ENCODE measurements at regions not wholly inside any gene's neighbourhood (a gene's known extent, or its start where the extent isn't known, plus 50 kb on each side); places are given as distances from the start of the nearest gene placed in this dataset.

- peak overlapping the region; percentile 23 for H3K4me3 ChIP-seq
- no peaks in the 10 kb centered on the region for H3K9me3 ChIP-seq (replicated peaks)
- no peaks in the 10 kb centered on the region for H3K36me3 ChIP-seq
- 0 out of 2 replicates have a peak, but pooled peaks cover 2% of the 10 kb centered on the region for H3K4me1 ChIP-seq
- peak overlapping the region; percentile 18; the same call in 1 of the 2 replicates for H3K27ac ChIP-seq
- peak; percentile 41 to 64 for DNase-seq
- H3K27me3 ChIP-seq, result no peaks in the 10 kb centered on the region
Observed at GRCh38 chr6:92586236-92586977, 833.0 kb downstream of the EPHA7 start.

GRCh38 chr6:92582211-92582610 is 837.1 kb downstream of the EPHA7 start:
- Histone ChIP-seq H3K4me3 (no peak overlapping the region), H3K27ac (no peak overlapping the region), H3K27me3 (no peaks in the 10 kb centered on the region), H3K4me1 (peaks cover 6% of the 10 kb centered on the region), H3K36me3 (no peaks in the 10 kb centered on the region), H3K9me3 (replicated peaks) (peaks cover 10% of the 10 kb centered on the region; the same call in 1 of the 2 replicates)
- no peak for DNase-seq

- Histone ChIP-seq H3K36me3 (no peaks in the 10 kb centered on the region), H3K9me3 (replicated peaks) (peaks cover 10% of the 10 kb centered on the region; the same call in 1 of the 2 replicates), H3K4me1 (peaks cover 13% of the 10 kb centered on the region), H3K4me3 (no peak overlapping the region), H3K27ac (peak overlapping the region; percentile 55), H3K27me3 (no peaks in the 10 kb centered on the region)
- peak; percentile 81 to 84 for DNase-seq
Observed at GRCh38 chr6:92577077-92577719, 842.2 kb downstream of the EPHA7 start.

GRCh38 chr6:92568541-92568940 is 850.8 kb downstream of the EPHA7 start:
- no peaks in the 10 kb centered on the region for H3K27me3 ChIP-seq
- no peaks in the 10 kb centered on the region for H3K4me1 ChIP-seq
- no peaks in the 10 kb centered on the region for H3K36me3 ChIP-seq
- no peak overlapping the region for H3K27ac ChIP-seq
- no peaks in the 10 kb centered on the region for H3K9me3 ChIP-seq (replicated peaks)
- no peak overlapping the region for H3K4me3 ChIP-seq
- DNase-seq, result no peak

GRCh38 chr6:92566632-92567031 is 852.7 kb downstream of the EPHA7 start:
- DNase-seq, result no peak
- H3K36me3 ChIP-seq, result no peaks in the 10 kb centered on the region
- H3K4me1 ChIP-seq, result no peaks in the 10 kb centered on the region
- H3K9me3 ChIP-seq (replicated peaks), result no peaks in the 10 kb centered on the region
- H3K27ac ChIP-seq, result no peak overlapping the region
- no peak overlapping the region for H3K4me3 ChIP-seq
- H3K27me3 ChIP-seq, result no peaks in the 10 kb centered on the region

GRCh38 chr6:92564376-92564775 is 855.0 kb downstream of the EPHA7 start:
- 0 out of 2 replicates have a peak, but pooled peaks cover 4% of the 10 kb centered on the region for H3K4me1 ChIP-seq
- no peaks in the 10 kb centered on the region for H3K9me3 ChIP-seq (replicated peaks)
- H3K27me3 ChIP-seq, result no peaks in the 10 kb centered on the region
- DNase-seq, result no peak
- no peak overlapping the region for H3K4me3 ChIP-seq
- H3K36me3 ChIP-seq, result no peaks in the 10 kb centered on the region
- H3K27ac ChIP-seq, result no peak overlapping the region

- no peak overlapping the region for H3K4me3 ChIP-seq
- H3K4me1 ChIP-seq, result 0 out of 2 replicates have a peak, but pooled peaks cover 6% of the 10 kb centered on the region
- H3K27ac ChIP-seq, result no peak overlapping the region
- no peak for DNase-seq
- H3K36me3 ChIP-seq, result no peaks in the 10 kb centered on the region
- H3K27me3 ChIP-seq, result no peaks in the 10 kb centered on the region
- no peaks in the 10 kb centered on the region for H3K9me3 ChIP-seq (replicated peaks)
Observed at GRCh38 chr6:92559611-92560010, 859.7 kb downstream of the EPHA7 start.

GRCh38 chr6:92559003-92559402 is 860.4 kb downstream of the EPHA7 start:
- Histone ChIP-seq H3K4me1 (0 out of 2 replicates have a peak, but pooled peaks cover 6% of the 10 kb centered on the region), H3K36me3 (no peaks in the 10 kb centered on the region), H3K27ac (no peak overlapping the region), H3K9me3 (replicated peaks) (no peaks in the 10 kb centered on the region), H3K27me3 (no peaks in the 10 kb centered on the region), H3K4me3 (no peak overlapping the region)
- peak in 1 of 2 experiments; percentile 13 for DNase-seq

GRCh38 chr6:92550501-92550900 is 868.9 kb downstream of the EPHA7 start:
- Histone ChIP-seq H3K36me3 (no peaks in the 10 kb centered on the region), H3K9me3 (replicated peaks) (no peaks in the 10 kb centered on the region), H3K4me1 (no peaks in the 10 kb centered on the region), H3K27me3 (no peaks in the 10 kb centered on the region), H3K4me3 (no peak overlapping the region), H3K27ac (no peak overlapping the region)
- DNase-seq, result no peak

- Histone ChIP-seq H3K9me3 (replicated peaks) (no peaks in the 10 kb centered on the region), H3K36me3 (no peaks in the 10 kb centered on the region), H3K4me3 (no peak overlapping the region), H3K4me1 (no peaks in the 10 kb centered on the region), H3K27me3 (no peaks in the 10 kb centered on the region), H3K27ac (no peak overlapping the region)
- DNase-seq, result no peak
Observed at GRCh38 chr6:92545861-92546260, 873.5 kb downstream of the EPHA7 start.

GRCh38 chr6:92541448-92542060 is 877.8 kb downstream of the EPHA7 start:
- Histone ChIP-seq H3K36me3 (no peaks in the 10 kb centered on the region), H3K9me3 (replicated peaks) (peaks cover 4% of the 10 kb centered on the region; the same call in 1 of the 2 replicates), H3K4me3 (no peak overlapping the region), H3K27me3 (no peaks in the 10 kb centered on the region), H3K27ac (no peak overlapping the region), H3K4me1 (no peaks in the 10 kb centered on the region)
- DNase-seq, result no peak

GRCh38 chr6:92538926-92539325 is 880.4 kb downstream of the EPHA7 start:
- H3K36me3 ChIP-seq, result no peaks in the 10 kb centered on the region
- no peaks in the 10 kb centered on the region for H3K27me3 ChIP-seq
- H3K4me3 ChIP-seq, result no peak overlapping the region
- H3K9me3 ChIP-seq (replicated peaks), result peaks cover 4% of the 10 kb centered on the region; the same call in 1 of the 2 replicates
- DNase-seq, result no peak
- H3K27ac ChIP-seq, result no peak overlapping the region
- no peaks in the 10 kb centered on the region for H3K4me1 ChIP-seq

GRCh38 chr6:92538275-92538674 is 881.1 kb downstream of the EPHA7 start:
- no peak for DNase-seq
- H3K27ac ChIP-seq, result no peak overlapping the region
- no peaks in the 10 kb centered on the region for H3K4me1 ChIP-seq

GRCh38 chr6:92534109-92534508 is 885.2 kb downstream of the EPHA7 start:
- no peaks in the 10 kb centered on the region for H3K27me3 ChIP-seq
- H3K4me1 ChIP-seq, result no peaks in the 10 kb centered on the region
- H3K36me3 ChIP-seq, result no peaks in the 10 kb centered on the region
- peaks cover 4% of the 10 kb centered on the region; the same call in 1 of the 2 replicates for H3K9me3 ChIP-seq (replicated peaks)
- DNase-seq, result no peak
- H3K27ac ChIP-seq, result no peak overlapping the region
- no peak overlapping the region for H3K4me3 ChIP-seq

More at GRCh38 chr6:92538275-92538674, 881.1 kb downstream of the EPHA7 start:
- Histone ChIP-seq H3K36me3 (no peaks in the 10 kb centered on the region), H3K9me3 (replicated peaks) (peaks cover 4% of the 10 kb centered on the region; the same call in 1 of the 2 replicates), H3K27me3 (no peaks in the 10 kb centered on the region), H3K4me3 (no peak overlapping the region)

- Histone ChIP-seq H3K4me1 (no peaks in the 10 kb centered on the region), H3K27ac (no peak overlapping the region), H3K27me3 (no peaks in the 10 kb centered on the region), H3K9me3 (replicated peaks) (no peaks in the 10 kb centered on the region; the same call in 1 of the 2 replicates), H3K36me3 (no peaks in the 10 kb centered on the region), H3K4me3 (no peak overlapping the region)
- no peak for DNase-seq
Observed at GRCh38 chr6:92522589-92522988, 896.8 kb downstream of the EPHA7 start.
